HG02759 (cell line): ENCODE measurements at regions not wholly inside any gene's neighbourhood (a gene's known extent, or its start where the extent isn't known, plus 50 kb on each side); places are given as distances from the start of the nearest gene placed in this dataset.
"Not testable (repeated sequence)": the region's sequence is repeated elsewhere in the genome, so short reads cannot be mapped to it uniquely, and the experiment has no call there.

Source experiments
- ATAC-seq: cut with Tn5 transposase; IDR thresholded peaks from one replicate; pipeline ENCODE4 v1.9.1; 2021; ENCODE audit warnings: mild to moderate bottlenecking, moderate library complexity; ENCODE audit not compliant: unreplicated experiment

- peak; percentile 47 for ATAC-seq
Measured at GRCh38 chr5:158606233-158606632, 493.5 kb downstream of the EBF1 start.

GRCh38 chr5:158602981-158603380 is 496.7 kb downstream of the EBF1 start:
- no peak for ATAC-seq

- ATAC-seq: no peak
Measured at GRCh38 chr5:158601118-158601517, 498.6 kb downstream of the EBF1 start.

GRCh38 chr5:158600679-158601078 is 499.0 kb downstream of the EBF1 start:
- ATAC-seq: no peak

GRCh38 chr5:158599157-158599556 is 500.6 kb downstream of the EBF1 start:
- ATAC-seq: no peak

GRCh38 chr5:158594595-158595242 is 505.0 kb downstream of the EBF1 start:
- ATAC-seq: no peak

DNA sequence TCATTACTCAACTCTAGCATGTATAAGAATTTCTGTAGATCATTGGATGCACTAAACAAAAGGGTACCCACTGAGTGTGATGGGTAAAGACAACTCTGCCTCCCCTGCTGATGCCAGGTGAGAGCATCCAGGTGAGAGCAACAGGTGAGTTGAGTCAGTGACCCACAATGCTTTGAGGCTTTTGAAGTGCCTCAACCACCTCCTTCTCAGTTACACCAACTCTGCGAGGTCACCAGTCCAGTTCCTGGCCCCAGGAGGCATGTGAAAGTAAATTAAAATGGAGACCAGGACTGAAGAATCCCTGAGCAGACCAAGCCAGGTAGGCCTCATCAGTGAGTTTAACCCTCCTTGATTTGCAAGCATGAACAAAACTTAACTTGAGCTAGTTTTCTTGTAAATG is 505.8 kb downstream of the EBF1 start:
- no peak for ATAC-seq

DNA sequence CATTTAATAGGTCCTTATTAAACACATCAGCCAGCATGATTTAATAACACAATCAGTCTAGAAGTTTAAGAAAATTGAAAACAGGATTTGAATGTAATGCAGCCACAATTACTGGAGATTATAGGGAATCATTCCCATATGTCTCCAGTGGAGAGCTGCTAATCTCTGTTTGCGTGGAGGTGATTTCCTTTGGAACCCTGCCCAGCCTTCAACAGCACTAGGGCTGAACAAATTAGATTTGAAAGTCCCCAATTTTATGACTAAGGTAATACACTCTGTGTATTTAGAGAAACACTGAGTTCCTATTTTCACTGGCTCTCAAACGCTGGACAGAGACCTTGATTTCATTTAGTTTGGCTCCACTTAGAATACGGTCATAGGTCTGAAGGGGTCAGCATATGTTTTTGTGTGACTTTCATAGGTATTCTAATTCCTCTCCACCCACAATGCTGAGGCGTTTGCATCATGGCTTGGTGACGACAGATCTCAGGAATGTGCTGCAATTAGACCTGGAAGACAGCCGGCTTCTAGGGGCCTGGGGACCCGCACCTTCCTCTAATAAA is 508.3 kb downstream of the EBF1 start:
- no peak for ATAC-seq

GRCh38 chr5:158590746-158591300 is 508.9 kb downstream of the EBF1 start:
- no peak for ATAC-seq

GRCh38 chr5:158589939-158590338 is 509.8 kb downstream of the EBF1 start:
- ATAC-seq: no peak

- ATAC-seq: no peak
Measured at GRCh38 chr5:158588617-158589016, 511.1 kb downstream of the EBF1 start.

DNA sequence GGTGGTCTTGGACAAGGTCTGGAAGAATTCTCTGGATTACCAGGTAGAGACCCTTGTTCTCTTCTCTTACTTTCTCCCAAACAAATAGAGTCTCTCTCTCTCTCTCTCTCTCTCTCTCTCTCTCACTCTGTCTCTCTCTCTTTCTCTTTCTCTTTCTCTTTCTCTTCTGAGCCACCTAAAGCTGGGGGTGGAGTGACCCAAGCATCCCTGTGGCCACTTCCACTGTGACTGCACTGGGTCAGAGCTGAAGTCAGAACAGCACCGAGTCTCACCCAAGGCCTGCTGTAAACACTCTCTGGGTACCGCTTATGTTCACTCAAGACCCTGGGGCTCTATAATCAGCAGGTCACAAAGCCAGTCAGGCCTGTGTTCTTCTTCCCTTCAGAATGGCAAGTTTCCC is 513.7 kb downstream of the EBF1 start:
- ATAC-seq: no peak

DNA sequence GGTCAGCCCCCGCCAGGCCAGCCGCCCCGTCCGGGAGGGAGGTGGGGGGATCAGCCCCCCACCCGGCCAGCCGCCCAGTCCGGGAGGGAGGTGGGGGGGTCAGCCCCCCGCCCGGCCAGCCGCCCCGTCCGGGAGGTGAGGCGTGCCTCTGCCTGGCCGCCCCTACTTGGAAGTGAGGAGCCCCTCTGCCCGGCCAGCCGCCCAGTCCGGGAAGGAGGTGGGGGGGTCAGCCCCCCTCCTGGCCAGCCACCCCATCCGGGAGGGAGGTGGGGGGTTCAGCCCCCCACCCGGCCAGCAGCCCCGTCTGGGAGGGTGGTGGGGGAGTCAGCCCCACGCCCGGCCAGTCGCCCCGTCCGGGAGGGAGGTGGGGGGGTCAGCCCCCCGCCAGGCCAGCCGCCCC is 517.0 kb downstream of the EBF1 start:
- not testable (repeated sequence) for ATAC-seq

DNA sequence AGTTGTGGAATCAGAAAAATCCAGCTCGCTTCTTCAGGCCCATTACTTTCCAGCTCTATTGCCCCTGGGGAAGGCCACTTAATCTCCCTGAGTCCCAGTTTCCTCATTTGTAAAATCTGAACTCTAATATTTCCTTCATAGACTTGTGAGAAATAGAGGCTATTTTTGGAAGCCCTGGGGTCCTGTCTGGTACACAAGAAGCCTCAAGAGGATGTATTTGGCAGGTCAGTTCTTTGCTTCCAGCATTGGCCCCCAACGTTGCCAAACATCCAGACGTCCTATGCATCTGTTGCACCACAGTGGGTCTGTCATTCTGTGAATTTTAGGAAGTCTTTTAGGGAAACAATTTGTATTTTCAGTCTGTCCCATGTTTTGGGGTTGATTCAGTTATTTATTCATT is 525.9 kb downstream of the EBF1 start:
- no peak for ATAC-seq

GRCh38 chr5:158570502-158570901 is 529.2 kb downstream of the EBF1 start:
- no peak for ATAC-seq

DNA sequence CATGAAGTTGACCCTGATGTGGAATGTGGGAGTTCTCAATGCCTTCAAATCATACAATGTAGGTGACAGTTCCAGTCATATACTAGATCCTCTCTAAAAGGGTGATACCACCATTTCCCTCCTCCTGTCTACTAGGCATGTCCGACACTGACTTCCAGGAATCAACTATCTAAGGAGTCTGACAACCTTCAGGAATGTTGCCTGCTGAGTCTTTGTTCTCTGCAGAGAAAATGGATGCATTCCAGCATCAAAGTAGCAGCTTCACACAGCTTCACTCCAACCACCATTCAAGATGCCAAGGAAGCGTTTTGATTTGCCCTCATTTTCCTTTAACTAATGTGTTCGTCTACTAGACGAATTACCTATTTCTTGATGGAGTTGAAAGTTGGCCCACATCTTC is 530.2 kb downstream of the EBF1 start:
- no peak for ATAC-seq

DNA sequence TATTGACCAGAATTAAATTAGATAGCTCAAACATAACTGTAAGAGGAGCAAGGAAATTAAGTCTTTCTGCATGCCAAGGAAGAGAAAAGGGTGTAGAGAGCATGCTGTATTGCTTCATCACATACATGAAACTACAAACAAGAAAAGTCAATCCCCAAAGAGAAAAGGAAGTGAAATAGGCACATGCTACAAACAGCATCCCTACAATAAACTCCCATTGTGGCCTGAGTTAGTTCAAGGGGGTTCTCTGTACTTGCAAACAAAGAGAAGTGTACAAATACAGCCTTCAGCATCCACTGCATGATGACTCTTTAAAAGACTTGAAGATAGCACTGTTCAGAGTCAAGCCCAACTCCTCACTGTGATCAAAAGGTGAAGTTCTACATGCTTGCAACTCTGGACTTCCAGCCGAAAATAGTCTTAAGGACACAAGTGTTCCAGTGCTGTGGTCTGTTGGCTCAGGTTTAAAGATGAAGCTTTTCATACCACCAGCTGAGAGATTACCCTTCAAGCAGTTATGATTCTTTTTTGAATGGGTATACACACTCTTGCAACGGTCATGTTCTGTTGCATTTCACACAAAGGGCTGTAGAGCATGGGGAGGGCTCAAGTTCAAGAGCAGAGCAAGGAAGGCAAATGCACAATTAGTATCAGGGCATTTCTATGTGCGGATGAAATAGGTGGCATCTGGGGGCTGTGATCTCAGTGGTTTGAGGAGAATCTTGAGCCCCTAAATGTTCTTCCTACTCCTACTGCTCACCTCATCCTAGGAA is 534.5 kb downstream of the EBF1 start:
- peak; percentile 35 for ATAC-seq

- ATAC-seq: no peak
Measured at GRCh38 chr5:158563760-158564390, 535.8 kb downstream of the EBF1 start.

GRCh38 chr5:158561562-158562190 is 538.0 kb downstream of the EBF1 start:
- no peak for ATAC-seq

DNA sequence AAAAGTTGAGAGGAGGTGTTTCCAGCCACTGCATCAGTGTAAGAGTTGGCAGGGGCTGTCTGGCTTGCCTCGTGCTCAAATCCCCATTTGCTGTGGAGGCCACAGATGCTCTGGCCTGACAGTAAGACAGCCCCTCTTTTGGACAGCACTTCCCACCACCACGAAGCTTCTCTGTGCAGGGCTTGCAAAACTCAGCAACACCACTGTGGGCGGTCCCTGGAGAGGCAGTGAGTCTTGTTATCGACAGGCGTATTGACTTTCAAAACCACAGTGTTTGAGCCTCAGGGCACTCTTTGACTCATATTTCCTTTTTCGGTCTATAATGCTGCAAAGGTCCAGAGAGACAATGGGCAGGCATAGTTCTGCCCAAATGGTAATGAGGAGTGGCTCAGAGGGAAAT is 539.5 kb downstream of the EBF1 start:
- peak; percentile 93 for ATAC-seq

DNA sequence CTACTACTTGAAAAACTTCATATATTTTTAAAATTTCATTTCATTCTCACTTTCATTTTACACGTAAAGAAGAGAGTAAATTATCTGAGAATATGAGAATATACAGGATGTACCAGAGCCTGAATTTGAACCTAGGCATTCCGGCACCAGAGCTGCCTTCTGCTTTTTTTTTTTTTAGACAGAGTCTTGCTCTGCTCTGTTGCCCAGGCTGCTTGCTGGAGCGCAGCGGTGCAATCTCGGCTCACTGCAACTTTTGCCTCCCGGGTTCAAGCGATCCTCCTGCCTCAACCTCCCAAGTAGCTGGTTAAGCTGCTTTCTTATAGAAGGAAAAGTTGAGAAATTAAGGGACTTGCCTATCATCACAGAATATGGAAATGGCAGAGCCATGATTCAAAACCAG is 540.1 kb downstream of the EBF1 start:
- peak; percentile 50 for ATAC-seq
